ENCODE measurements at regions not wholly inside any gene's neighbourhood (a gene's known extent, or its start where the extent isn't known, plus 50 kb on each side); places are given as distances from the start of the nearest gene placed in this dataset.

- no peak for DNase-seq
Observed at GRCh38 chr6:10235344-10235743, 179.5 kb downstream of the TFAP2A start.

- DNase-seq = no peak
Observed at GRCh38 chr6:10230531-10230930, 184.3 kb downstream of the TFAP2A start.

- no peak for DNase-seq
Observed at GRCh38 chr6:10223841-10224240, 191.0 kb downstream of the TFAP2A start.

GRCh38 chr6:10221178-10221577 is 193.7 kb downstream of the TFAP2A start:
- DNase-seq = no peak

GRCh38 chr6:10219510-10219909 is 195.4 kb downstream of the TFAP2A start:
- DNase-seq = no peak

GRCh38 chr6:10217111-10217510 is 197.8 kb downstream of the TFAP2A start:
- no peak for DNase-seq

GRCh38 chr6:10215326-10216110 is 199.4 kb downstream of the TFAP2A start:
- DNase-seq = no peak

- no peak for DNase-seq
Observed at GRCh38 chr6:10210052-10210451, 204.8 kb downstream of the TFAP2A start.

- peak; percentile 75 for DNase-seq
Observed at GRCh38 chr6:10205892-10206291, 209.0 kb downstream of the TFAP2A start.

GRCh38 chr6:10205120-10205519 is 209.8 kb downstream of the TFAP2A start:
- no peak for DNase-seq

GRCh38 chr6:10203651-10204050 is 211.2 kb downstream of the TFAP2A start:
- DNase-seq = no peak

- no peak for DNase-seq
Observed at GRCh38 chr6:10202581-10202980, 212.3 kb downstream of the TFAP2A start.

GRCh38 chr6:10201606-10202510 is 213.0 kb downstream of the TFAP2A start:
- DNase-seq = no peak

GRCh38 chr6:10196090-10196489 is 218.8 kb downstream of the TFAP2A start:
- DNase-seq = no peak

- no peak for DNase-seq
Observed at GRCh38 chr6:10194816-10195672, 219.8 kb downstream of the TFAP2A start.

- DNase-seq = no peak
Observed at GRCh38 chr6:10193321-10193720, 221.6 kb downstream of the TFAP2A start.

GRCh38 chr6:10190042-10190441 is 224.8 kb downstream of the TFAP2A start:
- no peak for DNase-seq

- DNase-seq = no peak
Observed at GRCh38 chr6:10184371-10185227, 230.3 kb downstream of the TFAP2A start.

GRCh38 chr6:10180138-10181074 is 234.5 kb downstream of the TFAP2A start:
- no peak for DNase-seq

- DNase-seq = no peak
Observed at GRCh38 chr6:10177704-10178103, 237.2 kb downstream of the TFAP2A start.

- DNase-seq = no peak
Observed at GRCh38 chr6:10175362-10175761, 239.5 kb downstream of the TFAP2A start.
